NCI-H345 treated with DMSO at 0.1 percent for 48 hours (cell line): ENCODE measurements at regions not wholly inside any gene's neighbourhood (a gene's known extent, or its start where the extent isn't known, plus 50 kb on each side); places are given as distances from the start of the nearest gene placed in this dataset.
"Not testable (repeated sequence)": the region's sequence is repeated elsewhere in the genome, so short reads cannot be mapped to it uniquely, and the experiment has no call there.

ENCODE experiments used
- DNase-seq: peaks from one replicate; lab custom pipeline; 2025; ENCODE audit not compliant: unreplicated experiment; lab: John Stamatoyannopoulos, UW

DNA sequence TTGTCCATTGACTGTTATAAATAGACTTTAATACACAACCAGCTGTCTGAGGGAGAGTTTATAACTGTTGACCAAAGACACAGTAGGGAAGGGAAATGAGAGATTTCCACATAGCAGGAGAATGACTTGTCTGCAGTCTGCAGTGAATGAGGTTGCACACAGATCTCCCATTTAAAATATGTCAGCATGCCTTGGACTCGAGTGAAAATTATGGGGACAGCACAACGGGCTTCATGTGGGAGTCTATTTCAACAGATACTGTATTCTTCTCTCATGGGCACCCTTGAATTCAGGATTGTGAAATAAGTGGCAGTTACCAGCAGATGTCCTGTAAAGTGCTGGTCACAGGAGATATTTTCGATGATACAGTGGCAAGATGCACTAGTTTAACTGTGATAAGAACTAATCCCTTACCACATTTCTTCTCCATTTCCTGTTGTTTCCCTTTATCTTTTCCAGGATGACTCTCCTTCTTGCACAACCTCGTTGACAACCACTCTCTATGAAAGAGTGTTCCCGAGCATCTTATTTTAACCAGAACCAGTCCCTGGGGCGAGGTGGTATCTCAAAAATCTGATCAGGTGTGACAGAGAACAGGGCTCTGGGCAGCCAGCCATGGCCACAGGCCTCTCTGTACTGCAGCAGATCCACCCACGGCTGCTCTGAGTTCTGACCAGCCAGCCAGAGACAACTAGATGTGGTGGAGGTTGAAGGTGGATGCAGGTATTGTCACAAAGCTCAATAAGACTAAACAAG, 51.5 kb upstream of the MAP3K1 start:
- DNase-seq, result no peak

DNA sequence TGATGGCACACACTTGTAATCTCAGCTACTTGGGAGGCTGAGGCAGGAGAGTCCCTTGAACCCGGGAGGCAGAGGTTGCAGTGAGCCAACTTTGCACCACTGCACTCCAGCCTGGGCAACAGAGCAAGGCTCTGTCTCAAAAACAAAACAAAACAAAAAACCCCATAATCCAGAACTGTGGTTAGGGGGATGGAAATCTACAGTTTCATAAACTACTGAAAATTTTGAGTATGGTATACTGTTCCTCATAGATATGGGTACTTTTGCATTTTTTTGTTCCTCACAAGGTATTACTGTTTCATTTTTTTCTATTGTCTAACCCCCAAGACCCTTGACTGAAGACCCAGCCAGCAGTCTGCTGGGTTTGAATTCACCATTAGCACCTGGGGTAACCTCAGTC, 52.2 kb upstream of the MAP3K1 start:
- no peak for DNase-seq

DNA sequence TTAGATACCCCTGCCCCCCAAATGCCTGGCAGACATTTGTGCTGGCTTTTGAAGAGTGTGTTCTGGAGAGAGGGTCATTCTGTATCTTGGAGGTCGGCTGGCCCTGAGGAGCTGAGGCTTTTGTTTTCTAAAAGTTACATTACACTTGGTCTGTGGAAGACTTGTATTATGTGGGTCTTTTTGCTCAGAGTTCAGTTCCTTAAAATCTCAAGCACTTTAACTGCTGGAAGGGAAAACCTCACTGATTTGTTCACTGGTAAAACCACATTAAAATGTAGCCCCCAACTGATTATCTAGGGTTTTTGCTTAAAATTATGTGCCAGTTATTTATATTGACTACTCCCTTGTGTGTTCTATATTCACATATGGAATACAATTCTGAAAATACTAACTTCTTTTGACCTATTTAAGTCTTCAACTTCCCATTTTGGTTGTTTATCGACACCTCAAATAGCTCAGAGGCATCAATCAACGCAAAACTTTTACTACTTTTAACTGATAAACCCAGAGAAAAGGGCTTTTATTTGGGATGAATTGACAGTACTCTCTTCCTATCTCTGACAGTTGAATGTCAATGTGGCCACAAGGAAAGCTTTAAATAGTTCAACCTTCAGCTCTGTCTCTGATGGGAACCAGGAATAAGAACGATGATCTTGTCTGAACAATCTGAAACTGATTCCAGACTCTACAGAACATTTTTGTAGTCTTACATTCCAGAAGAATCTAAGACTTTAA, 54.0 kb upstream of the MAP3K1 start:
- DNase-seq, result no peak

DNA sequence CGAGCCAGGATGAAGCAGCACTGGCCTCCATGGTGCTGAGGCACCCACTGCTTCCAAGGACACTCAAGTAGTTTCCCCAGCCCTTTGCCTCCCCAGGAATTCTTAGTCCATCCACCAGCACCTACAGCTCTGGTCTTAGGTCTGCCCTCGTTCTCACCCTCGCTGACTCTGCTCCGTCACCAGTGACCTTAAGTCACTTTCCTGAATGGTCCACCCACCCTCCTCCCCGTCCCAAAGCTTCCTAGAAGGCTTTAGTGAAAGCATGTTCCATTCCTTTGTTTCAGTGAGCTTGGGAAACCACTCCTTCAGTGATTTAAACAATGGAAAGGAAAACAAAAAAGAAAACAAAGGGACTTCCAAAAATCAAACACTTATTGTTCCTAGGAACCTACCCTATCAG, 54.6 kb upstream of the MAP3K1 start:
- DNase-seq, result no peak

DNA sequence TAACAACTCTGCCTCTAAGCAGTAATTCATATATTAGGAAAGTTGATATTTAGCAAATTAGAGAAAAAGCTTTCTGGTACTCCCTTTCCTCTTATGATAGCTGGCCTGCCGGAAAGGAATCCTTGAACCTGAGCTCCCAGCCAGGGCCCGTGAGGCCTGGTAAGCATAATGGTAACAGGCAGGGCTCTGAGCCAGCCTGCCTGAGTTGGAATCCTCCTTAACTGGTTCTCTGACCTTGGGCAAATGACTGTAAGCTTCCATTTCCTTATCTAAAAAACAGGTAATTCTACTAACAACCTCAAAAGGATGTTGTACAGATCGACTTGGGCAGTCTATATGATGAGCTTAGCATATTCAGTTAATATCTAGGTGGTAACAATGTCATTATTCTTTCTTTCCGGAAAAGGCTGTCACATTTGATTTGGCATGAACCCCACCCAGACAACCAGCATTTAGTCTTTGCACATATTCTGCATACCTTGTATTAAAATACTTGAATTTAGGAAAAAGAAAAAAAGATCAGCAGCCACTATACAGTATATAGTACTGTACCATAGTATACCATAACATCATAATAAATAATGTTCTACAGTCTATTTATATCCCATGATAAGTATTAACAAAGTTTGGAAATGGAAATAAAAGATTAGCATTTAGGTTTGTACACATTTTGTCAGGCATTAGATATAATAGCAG, 55.7 kb upstream of the MAP3K1 start:
- no peak for DNase-seq

DNA sequence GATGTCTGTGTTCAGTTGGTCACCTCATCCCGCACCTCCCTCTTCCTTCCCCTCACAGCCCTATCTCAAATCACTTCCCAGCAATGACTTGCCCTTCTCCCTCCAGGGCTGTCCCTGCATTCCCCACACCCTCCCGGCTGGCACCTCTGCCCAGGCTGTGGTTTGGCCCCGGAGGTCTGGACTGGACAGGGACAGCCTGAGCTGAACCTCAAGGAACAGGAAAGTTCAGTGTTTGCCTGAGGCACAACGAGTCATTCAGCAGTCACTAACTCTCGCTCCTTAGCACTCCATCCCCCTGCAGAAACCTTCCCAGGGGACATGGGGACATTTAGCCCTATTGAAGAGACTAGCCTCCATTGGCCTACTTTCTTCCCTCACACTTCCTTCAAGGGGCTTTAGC, 58.3 kb upstream of the MAP3K1 start:
- DNase-seq, result no peak

DNA sequence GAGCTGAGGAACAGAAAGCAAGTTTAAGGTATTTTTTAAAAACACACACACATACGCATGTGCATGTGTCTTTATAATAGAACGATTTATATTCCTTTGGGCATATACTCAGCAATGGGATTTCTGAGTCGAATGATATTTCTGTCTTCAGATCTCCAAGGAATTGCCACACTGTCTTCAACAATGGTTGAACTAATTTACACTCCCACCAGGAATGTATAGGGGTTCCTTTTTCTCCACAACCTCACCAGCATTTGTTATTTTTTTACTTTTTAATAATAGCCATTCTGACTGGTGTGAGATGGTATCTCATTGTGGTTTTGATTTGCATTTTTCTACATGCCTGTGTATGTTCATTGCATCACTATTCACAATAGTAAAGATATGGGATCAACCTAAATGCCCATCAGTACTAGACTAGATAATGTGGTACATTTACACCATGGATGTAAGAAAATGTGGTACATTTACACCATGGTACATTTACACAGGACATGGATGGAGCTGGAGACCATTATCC, 60.3 kb upstream of the MAP3K1 start:
- no peak for DNase-seq

DNA sequence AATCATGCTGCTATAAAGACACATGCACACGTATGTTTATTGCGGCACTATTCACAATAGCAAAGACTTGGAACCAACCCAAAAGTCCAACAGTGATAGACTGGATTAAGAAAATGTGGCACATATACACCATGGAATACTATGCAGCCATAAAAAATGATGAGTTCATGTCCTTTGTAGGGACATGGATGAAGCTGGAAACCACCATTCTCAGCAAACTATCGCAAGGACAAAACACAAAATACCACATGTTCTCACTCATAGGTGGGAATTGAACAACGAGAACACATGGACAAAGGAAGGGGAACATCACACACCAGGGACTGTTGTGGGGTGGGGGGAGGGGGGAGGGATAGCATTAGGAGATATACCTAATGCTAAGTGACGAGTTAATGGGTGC, 61.8 kb upstream of the MAP3K1 start:
- not testable (repeated sequence) for DNase-seq

DNA sequence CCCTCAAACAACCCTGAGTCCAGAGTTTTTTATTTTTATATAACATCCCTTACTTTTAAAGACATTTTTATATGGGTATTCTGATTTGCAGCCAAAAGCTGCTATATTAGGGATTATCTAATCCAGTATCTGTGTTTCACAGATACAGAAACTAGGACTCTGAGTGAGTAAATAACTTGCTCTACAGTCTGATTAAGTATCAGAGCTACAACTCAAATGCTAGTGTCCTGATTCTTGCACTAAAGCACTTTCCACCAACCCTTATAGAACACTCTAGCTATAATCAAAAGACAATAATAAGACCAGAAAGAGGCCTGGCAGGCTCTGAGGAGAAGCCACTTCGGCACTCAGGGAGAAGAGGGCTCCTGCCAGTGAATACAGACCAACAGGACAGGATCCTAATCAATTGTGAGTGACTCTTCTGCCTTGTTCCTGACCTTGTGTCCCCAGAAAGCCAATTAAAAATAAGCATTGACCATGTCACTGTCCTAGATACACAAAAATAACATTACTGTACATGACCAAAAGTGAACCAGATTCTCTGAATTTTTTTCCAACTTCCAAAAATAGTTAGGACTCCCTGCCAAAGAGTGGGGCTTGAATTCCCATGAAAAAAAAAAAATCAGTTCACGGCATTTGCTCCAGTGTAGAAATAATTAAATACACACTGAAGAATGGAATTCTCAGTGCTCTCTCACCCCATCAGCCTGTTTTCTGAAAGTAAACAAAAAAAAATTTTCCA, 63.6 kb upstream of the MAP3K1 start:
- no peak for DNase-seq

DNA sequence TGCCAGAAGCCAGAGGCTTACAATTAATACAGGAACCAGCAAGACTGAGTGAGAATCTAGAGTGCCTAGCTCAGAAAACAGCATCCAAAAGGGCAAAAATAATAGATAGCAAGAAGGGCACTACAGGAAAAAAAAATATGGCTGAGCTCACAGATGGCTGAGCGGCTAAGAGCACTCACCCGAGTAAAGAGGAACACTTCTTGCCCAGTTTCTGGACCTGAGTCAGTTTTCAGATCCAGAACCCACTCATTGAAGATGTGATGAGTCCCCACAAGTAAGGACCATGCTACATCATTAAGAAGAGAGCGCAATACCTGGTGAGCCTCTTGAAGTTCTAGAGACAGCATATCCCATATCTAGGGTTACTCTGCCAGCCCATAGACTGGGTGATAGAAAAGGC, 65.5 kb upstream of the MAP3K1 start:
- DNase-seq, result no peak

DNA sequence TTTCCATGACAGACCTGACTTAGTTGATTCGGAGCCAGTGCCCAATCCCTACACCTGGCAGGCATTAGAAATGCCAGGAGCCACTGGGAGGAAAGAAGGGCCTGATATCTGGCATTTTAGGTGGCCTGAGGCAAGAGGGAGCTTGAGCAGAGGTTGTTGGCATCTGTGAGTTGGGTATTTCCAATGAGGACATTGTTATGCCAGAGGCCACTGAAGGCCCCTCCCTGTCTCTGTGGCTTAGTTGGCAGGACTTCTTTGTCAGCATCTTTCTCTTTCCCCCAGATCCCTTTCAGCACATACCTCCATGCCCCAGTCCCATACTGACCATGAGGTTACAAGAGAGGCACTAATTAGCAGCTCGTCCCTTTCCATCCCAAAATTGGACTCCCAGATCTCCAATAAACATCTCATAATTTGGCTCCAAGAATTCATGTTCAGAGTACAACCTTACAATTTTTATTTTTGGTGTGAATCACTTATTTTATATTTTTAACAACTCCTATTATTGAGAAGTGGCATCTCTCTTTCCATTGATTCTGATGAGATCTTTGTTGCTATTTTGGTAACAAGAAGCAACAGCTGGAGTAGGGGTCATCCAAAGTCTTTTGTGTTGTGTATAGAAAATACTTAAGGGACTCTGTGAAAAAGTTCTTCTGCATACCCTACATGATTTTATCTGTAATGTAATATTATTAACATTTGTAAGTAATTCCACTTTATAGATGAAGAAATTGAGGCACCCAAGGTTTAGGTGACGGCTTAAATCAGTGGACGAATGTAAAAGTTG, 68.6 kb upstream of the MAP3K1 start:
- DNase-seq, result no peak

DNA sequence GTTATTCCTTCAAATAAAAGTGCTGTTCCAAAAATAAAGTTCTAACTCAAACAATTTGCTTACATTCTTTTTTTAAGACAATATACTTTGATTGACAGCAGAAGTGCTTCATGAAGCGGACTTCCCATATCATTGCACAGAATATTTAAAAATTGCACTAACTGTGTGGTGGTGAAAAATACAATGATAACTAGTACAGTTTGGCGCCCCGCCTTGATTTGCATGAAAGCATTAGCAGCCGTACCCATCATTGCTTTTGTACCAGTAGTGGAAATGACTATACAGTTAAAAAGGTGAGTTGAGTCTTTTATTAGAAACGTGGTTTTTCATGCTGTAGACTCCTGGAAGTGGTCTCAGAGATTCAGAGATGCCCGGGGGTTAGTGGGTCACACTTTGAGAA, 69.5 kb upstream of the MAP3K1 start:
- DNase-seq, result no peak

DNA sequence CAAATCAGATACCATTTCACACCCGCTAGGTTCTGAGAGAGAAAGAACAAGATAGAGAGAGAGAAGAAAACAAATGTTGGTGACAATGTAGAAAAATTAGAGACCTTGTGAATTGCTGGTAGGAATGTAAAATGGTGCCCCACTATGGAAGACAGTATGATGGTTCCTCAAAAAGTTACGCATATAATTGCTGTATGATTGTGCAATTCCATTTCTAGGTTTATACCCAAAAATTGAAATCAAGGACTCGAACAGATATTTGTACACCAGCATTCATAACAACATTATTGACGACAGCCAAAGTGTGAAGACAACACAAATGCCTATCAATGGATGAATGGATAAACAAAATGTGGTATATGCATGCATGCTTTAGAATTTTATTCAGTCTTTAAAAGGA, 74.5 kb upstream of the MAP3K1 start:
- no peak for DNase-seq

DNA sequence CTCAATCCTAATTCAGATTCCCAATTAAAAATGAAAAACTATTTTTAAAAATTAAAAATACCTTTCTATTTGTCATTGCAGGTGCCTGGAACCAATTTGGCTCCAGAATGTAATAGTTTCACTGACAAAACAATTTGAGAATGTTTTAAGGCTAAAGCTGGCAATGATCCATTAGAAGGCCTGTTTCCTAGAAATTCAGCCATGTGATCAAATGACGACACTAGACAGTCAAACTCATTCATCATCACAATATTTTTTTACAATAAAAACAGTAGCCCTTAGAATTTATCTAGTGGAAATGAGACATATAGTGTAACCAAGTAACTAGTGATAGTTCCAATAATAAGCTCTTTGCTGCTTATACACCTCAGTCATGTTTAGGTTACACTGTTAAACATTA, 75.4 kb upstream of the MAP3K1 start:
- DNase-seq, result no peak

DNA sequence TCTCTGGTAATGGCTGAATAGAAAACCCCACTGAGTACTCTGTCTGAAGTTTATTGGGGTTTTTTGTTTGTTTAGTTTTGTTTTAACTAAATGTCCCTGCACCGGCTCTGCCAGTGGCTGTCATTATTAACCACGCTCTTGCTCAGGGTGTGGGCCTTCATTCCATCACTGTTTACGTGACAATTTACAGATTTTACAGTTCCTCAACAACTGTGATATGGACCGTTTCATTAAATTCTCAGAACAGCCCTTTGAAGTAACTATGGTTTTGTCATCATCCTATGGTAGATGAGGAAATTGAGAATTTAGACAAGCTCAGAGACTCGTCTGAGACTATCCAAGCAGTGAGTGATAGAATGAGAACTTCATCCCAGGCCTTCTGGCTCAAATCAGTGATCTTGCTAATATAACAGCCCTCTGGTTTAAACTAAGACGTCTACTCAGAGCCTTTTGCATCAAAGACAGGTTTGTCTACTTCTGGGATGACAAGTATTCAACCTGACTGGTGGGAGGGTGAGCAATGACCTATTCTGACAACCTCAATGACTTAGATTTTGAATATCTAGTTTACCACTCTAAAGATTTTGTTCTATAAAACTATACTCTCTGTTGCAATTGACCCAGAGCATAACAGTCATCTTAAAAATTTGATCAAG, 77.3 kb upstream of the MAP3K1 start:
- no peak for DNase-seq

DNA sequence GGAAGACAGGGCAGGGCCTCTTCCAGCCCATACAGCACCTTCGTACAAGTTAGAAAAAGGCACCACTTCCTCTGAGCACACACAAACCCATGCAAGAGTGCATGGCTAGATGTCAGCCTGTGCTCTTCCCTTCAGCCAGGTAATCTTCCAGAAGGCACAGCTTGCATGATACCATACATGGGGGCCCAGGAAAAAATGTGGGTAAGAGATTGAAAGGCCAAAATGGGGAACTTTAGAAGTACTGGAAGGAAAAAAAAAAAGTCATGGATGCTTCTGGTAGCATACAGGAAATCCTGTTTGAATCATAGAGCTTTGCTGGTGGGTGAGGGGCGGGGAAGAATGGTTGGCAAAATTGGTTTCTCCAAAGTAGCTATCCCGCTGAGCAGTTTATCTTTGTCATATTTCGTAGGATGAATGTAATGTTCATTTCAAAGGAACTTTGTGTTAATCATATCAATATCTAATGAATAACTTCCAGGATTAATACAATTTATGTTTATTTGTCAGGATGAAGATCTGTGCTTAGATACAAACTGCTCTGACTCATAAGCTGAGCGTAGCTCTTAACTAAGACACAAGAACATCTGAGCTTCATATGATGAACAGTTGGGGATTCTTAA, 78.2 kb upstream of the MAP3K1 start:
- DNase-seq, result no peak

DNA sequence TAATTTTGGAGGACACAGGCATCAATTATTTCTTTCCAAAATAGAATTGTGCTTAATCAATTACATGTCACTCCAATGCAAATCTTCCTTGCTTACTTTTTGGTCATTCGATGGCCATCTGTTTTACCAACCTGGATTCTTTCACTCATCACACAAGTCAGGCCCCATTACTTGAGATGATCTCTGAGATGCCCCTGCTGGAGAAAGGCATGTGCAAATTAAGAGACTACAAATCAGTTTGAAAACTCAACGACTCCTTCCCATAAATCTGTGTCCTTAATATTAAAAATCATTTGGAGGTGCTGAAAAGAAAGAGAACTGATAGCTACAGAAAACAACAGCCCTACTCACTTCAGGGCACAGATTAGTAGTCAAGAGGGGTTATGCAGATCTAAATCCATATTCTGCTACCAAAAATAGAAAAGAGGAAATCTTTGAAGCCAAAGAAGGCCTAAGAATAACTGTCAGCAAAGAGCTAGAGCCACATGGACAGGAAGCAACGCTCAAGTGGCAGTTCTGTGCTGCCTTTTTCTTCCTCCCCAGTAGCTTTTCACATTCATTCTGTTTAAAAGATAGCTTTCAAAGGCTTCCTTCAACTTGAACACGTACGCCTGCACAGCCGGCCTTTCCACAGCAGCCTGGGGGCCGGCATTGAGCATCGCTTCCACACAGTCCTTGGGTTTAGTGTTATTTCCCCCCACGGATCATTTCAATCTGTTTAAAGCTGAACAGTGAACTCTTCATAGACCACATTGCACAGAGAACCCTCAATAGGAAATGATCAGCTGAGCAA, 79.3 kb upstream of the MAP3K1 start:
- DNase-seq, result no peak

DNA sequence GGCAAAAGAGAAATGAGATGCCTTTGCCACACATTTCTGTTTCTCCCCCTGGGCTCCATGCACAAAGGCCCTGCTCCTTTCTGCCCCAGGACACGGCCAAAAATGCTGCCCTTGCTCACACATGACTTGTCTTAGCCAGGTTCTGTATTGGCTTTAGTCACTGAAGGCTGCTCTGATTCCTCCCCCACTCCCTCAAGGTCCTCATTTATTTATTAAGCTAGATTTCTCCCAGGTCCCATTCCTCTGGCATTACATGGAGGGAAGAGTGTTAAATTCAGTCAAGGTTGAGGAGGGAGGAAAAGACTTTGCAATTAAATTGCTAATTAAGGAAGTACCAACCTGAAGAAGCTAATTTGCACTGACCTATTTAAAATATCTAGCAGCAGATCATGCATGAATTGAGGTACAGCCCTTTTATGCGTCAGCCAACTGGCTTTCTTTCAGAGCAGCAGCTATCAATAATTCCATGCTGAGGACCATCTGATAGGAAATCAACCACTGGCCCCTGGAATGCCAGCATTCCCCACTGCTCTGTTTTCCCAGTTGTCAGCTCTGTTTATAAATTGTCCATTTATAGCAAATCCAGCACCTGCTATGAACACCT, 81.2 kb upstream of the MAP3K1 start:
- DNase-seq, result no peak
